OCI-LY3 (cell line): ENCODE measurements at regions not wholly inside any gene's neighbourhood (a gene's known extent, or its start where the extent isn't known, plus 50 kb on each side); places are given as distances from the start of the nearest gene placed in this dataset.
"Not testable (repeated sequence)": the region's sequence is repeated elsewhere in the genome, so short reads cannot be mapped to it uniquely, and the experiment has no call there.

ENCODE experiments used
- H2AFZ ChIP-seq: fragments of 200-600, 300-600 bp; shearing (Covaris generic); 2 replicates; pipeline ENCODE4 v1.6.0; 2014; ENCODE audit warnings: antibody characterized with exemption, low read depth, low read length
- H3K27ac ChIP-seq: fragments of 200-600, 300-600 bp; sonication (generic); 2 replicates; pipeline ENCODE4 v1.5.1; 2014; ENCODE audit warnings: mild to moderate bottlenecking, low read length, moderate library complexity, mixed read lengths
- H3K27me3 ChIP-seq: fragments of 200-600, 300-600 bp; sonication (generic); 2 replicates; pipeline ENCODE4 v1.6.1; 2014; ENCODE audit warnings: low read depth, low read length, mixed read lengths
- H3K36me3 ChIP-seq: fragments of 200-600, 300-600 bp; sonication (generic); replicated peaks from 2 replicates; pipeline ENCODE3; 2014; ENCODE audit warnings: low read depth, low read length, mixed read lengths
- H3K4me1 ChIP-seq: fragments of 300-600, 200-600 bp; sonication (generic); 2 replicates; pipeline ENCODE4 v1.6.1; 2014; ENCODE audit warnings: low read length, mixed read lengths
- H3K4me2 ChIP-seq: fragments of 200-600, 300-600 bp; sonication (generic); 2 replicates; pipeline ENCODE4 v1.6.1; 2014; ENCODE audit warnings: low read length, mixed read lengths
- H3K4me3 ChIP-seq: fragments of 300-600, 200-600 bp; sonication (generic); 2 replicates; pipeline ENCODE4 v1.5.1; 2014; ENCODE audit warnings: antibody characterized with exemption, mild to moderate bottlenecking, low read length, moderate library complexity
- H3K79me2 ChIP-seq: fragments of 300-600, 200-600 bp; shearing (Covaris generic); 2 replicates; pipeline ENCODE4 v1.6.1; 2014; ENCODE audit warnings: mild to moderate bottlenecking, low read length, mixed read lengths
- H3K9ac ChIP-seq: fragments of 300-600, 200-600 bp; shearing (Covaris generic); 2 replicates; pipeline ENCODE4 v1.6.0; 2014; ENCODE audit warnings: mild to moderate bottlenecking, low read length, moderate library complexity
- H3K9me3 ChIP-seq: fragments of 200-600, 300-600 bp; shearing (Covaris generic); 2 replicates; pipeline ENCODE4 v1.6.1; 2014; ENCODE audit warnings: low read length, mixed read lengths; ENCODE audit not compliant: insufficient read depth
- H4K20me1 ChIP-seq: fragments of 200-600, 300-600 bp; sonication (generic); 2 replicates; pipeline ENCODE4 v1.6.1; 2016; ENCODE audit warnings: low read length, mixed read lengths; ENCODE audit not compliant: insufficient read depth
- EZH2phosphoT487 ChIP-seq: fragments of 200-600 bp; shearing (Covaris generic); IDR thresholded peaks from 2 replicates; pipeline ENCODE4 v1.6.1; 2018; ENCODE audit warnings: antibody characterized with exemption, mixed run types, low read depth
- TF ChIP-seq, protein P1 (sequence below): fragments of 200-600, 300-600 bp; sonication (generic); IDR thresholded peaks from 2 replicates; pipeline ENCODE4 v1.5.1; 2014; ENCODE audit warnings: antibody characterized with exemption, low read length, low read depth

GRCh38 chr11:21983431-21983830 is 209.5 kb upstream of the ANO5 start:
- Histone ChIP-seq H3K27me3 (no peaks in the 10 kb centered on the region), H3K4me1 (no peaks in the 10 kb centered on the region), H3K9me3 (no peaks in the 10 kb centered on the region), H3K4me3 (no peak overlapping the region), H4K20me1 (no peaks in the 10 kb centered on the region), H3K4me2 (no peak overlapping the region), H3K9ac (no peak overlapping the region), H3K27ac (no peak overlapping the region), H3K79me2 (no peaks in the 10 kb centered on the region), H3K36me3 (no peaks in the 10 kb centered on the region), H2AFZ (no peak overlapping the region)
- no peak for TF ChIP-seq EZH2phosphoT487
- TF ChIP-seq, protein P1, sequence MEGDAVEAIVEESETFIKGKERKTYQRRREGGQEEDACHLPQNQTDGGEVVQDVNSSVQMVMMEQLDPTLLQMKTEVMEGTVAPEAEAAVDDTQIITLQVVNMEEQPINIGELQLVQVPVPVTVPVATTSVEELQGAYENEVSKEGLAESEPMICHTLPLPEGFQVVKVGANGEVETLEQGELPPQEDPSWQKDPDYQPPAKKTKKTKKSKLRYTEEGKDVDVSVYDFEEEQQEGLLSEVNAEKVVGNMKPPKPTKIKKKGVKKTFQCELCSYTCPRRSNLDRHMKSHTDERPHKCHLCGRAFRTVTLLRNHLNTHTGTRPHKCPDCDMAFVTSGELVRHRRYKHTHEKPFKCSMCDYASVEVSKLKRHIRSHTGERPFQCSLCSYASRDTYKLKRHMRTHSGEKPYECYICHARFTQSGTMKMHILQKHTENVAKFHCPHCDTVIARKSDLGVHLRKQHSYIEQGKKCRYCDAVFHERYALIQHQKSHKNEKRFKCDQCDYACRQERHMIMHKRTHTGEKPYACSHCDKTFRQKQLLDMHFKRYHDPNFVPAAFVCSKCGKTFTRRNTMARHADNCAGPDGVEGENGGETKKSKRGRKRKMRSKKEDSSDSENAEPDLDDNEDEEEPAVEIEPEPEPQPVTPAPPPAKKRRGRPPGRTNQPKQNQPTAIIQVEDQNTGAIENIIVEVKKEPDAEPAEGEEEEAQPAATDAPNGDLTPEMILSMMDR = no peak

- Histone ChIP-seq H4K20me1 (no peaks in the 10 kb centered on the region), H2AFZ (no peak overlapping the region), H3K9me3 (no peaks in the 10 kb centered on the region), H3K4me2 (no peak overlapping the region), H3K9ac (no peak overlapping the region), H3K27ac (no peak overlapping the region), H3K36me3 (no peaks in the 10 kb centered on the region), H3K4me3 (no peak overlapping the region), H3K27me3 (no peaks in the 10 kb centered on the region), H3K79me2 (no peaks in the 10 kb centered on the region), H3K4me1 (no peaks in the 10 kb centered on the region)
- no peak for TF ChIP-seq EZH2phosphoT487
- TF ChIP-seq, protein P1 = no peak
Observed at GRCh38 chr11:21986361-21986760, 206.5 kb upstream of the ANO5 start.

DNA sequence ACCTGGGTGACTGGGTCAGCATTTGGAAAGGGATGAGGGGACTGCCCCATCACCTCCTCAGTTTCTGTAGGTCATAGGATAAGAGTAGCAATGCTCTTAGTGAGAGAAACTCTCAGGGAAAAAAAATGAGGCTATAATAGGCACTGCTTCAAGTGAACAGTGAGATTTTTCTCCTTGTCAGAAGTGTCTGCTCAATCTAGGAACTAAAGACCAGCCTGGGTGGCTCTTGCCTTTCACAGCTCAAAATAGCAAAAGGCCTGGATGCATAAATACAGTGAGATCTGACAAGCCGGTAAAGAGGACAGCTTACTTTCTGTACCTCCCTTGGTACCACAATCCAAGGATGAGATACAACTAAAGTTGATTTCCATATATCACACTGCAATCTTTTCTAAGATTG is 205.6 kb upstream of the ANO5 start:
- H3K36me3 ChIP-seq = no peaks in the 10 kb centered on the region
- H3K4me2 ChIP-seq = no peak overlapping the region
- no peaks in the 10 kb centered on the region for H3K9me3 ChIP-seq
- no peak overlapping the region for H3K9ac ChIP-seq
- H3K4me1 ChIP-seq = no peaks in the 10 kb centered on the region
- no peak for TF ChIP-seq EZH2phosphoT487
- TF ChIP-seq, protein P1 = no peak
- no peaks in the 10 kb centered on the region for H3K79me2 ChIP-seq
- H3K27ac ChIP-seq = no peak overlapping the region
- no peak overlapping the region for H2AFZ ChIP-seq
- no peak overlapping the region for H3K4me3 ChIP-seq
- H4K20me1 ChIP-seq = no peaks in the 10 kb centered on the region
- no peaks in the 10 kb centered on the region for H3K27me3 ChIP-seq

DNA sequence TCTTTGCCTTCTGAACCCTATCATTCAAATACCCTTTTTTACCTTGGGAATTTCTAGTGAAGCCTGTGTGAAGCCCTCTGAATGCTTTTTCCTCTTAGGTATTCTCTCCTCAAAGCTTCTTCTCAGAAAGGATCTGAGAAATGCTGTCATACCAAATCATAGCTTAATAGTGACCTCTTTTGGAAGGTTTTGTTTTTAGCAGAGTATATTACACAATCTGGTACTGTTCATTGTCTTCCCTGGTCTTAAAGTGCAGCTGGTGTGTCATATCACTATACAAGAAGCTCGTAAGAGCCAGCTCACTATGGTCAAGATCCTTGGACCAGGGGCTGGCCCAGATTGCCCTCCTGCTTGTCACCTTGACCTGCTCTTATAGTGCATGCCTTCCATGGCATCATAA is 204.4 kb upstream of the ANO5 start:
- no peaks in the 10 kb centered on the region for H3K79me2 ChIP-seq
- no peak overlapping the region for H3K4me2 ChIP-seq
- H3K4me1 ChIP-seq = no peaks in the 10 kb centered on the region
- no peaks in the 10 kb centered on the region for H3K27me3 ChIP-seq
- H3K36me3 ChIP-seq = no peaks in the 10 kb centered on the region
- 0 out of 2 replicates have a peak, but pooled peaks cover 3% of the 10 kb centered on the region for H3K9me3 ChIP-seq
- no peak overlapping the region for H3K27ac ChIP-seq
- H4K20me1 ChIP-seq = no peaks in the 10 kb centered on the region
- no peak overlapping the region for H3K9ac ChIP-seq
- TF ChIP-seq, protein P1 = peak; percentile 49
- TF ChIP-seq EZH2phosphoT487 = no peak
- no peak overlapping the region for H3K4me3 ChIP-seq
- H2AFZ ChIP-seq = no peak overlapping the region

DNA sequence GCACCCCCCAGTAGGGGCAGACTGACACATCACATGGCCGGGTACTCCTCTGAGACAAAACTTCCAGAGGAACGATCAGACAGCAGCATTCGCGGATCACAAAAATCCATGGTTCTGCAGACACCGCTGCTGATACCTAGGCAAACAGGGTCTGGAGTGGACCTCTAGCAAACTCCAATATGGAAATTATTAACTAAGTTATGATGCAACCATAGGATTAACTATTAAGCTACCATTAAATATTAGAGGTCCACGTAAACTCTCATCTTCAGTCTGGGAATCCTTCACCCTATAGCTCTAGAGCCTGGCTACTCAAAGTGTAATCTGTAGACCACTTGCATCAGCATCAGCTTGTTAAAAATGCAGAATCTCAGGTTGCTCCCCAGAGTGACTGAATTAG is 191.1 kb upstream of the ANO5 start:
- H3K79me2 ChIP-seq, H3K9ac ChIP-seq, H3K9me3 ChIP-seq, H4K20me1 ChIP-seq, H3K4me1 ChIP-seq, H3K36me3 ChIP-seq, H3K4me2 ChIP-seq, H3K4me3 ChIP-seq, H2AFZ ChIP-seq, H3K27me3 ChIP-seq, H3K27ac ChIP-seq: not testable (repeated sequence)
